VCaP (cell line): ENCODE measurements at regions not wholly inside any gene's neighbourhood (a gene's known extent, or its start where the extent isn't known, plus 50 kb on each side); places are given as distances from the start of the nearest gene placed in this dataset.

ENCODE experiments used
- H3K27ac ChIP-seq: fragments of 450-650 bp; 2 replicates; pipeline ENCODE4 v1.5.1; 2017
- TF ChIP-seq, protein P1 (sequence below): fragments of 450-650 bp; conservative IDR thresholded peaks from 2 replicates; pipeline ENCODE4 v1.5.1; 2017; ENCODE audit warnings: mild to moderate bottlenecking, moderate library complexity

DNA sequence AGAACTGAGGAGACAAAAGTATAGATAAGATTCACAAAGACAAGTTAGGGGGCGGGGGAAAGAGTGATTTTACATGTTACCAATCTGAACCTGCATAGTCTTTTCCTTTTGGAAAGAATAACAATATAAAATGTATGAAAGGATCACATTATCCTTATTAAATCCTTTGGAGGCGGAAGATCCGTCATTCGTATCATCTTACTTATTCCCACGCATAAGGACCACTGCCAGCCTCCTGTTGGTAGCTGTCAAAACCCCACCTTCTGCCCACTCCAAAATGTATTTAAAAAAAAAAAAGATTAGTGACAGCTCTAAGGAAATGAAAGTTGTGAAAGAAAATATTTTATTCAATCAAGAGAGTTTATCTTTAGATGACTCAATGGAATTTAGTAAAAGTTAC, 821.0 kb upstream of the CELF2 start:
- no peak overlapping the region for H3K27ac ChIP-seq
- TF ChIP-seq, protein P1, sequence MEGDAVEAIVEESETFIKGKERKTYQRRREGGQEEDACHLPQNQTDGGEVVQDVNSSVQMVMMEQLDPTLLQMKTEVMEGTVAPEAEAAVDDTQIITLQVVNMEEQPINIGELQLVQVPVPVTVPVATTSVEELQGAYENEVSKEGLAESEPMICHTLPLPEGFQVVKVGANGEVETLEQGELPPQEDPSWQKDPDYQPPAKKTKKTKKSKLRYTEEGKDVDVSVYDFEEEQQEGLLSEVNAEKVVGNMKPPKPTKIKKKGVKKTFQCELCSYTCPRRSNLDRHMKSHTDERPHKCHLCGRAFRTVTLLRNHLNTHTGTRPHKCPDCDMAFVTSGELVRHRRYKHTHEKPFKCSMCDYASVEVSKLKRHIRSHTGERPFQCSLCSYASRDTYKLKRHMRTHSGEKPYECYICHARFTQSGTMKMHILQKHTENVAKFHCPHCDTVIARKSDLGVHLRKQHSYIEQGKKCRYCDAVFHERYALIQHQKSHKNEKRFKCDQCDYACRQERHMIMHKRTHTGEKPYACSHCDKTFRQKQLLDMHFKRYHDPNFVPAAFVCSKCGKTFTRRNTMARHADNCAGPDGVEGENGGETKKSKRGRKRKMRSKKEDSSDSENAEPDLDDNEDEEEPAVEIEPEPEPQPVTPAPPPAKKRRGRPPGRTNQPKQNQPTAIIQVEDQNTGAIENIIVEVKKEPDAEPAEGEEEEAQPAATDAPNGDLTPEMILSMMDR, result no peak

DNA sequence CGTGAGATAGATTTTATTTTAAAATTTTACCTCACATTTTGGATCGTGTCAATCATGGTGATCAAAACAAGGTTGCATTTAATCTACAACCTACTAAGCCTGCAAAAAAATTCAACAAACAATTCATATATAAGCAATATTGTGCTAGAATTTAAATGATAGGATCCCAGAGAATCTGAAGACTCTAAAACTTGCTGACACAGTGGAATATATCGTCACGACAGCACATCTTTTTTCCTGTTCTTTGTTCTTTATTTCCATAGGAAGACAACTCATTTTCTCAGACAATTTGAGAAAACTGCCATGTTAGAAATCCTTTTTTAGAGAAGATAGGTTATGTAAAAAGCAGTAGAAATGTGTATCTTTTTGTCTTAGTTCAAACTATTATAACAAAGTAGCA, 820.2 kb upstream of the CELF2 start:
- H3K27ac ChIP-seq, result no peak overlapping the region
- TF ChIP-seq, protein P1, result no peak

DNA sequence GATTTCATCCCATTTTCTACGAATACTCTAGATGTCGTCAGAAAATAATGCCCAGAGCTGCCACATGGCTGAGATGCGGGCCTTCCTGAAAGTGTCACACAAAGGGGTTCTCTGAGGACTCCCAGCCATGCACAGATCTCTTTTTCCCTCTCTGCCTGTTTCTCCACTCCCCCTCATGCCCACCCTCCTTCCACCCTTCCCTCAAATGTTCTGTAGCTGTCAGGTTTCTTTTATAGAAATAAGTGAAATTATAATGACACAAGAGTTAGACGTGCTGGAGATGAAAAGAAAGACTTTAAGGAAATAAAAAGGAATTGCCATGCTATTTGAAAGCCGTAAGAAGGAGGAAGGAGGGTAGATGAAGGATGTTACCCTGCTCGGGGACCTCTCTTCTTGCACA, 819.3 kb upstream of the CELF2 start:
- H3K27ac ChIP-seq, result no peak overlapping the region
- TF ChIP-seq, protein P1, result no peak

DNA sequence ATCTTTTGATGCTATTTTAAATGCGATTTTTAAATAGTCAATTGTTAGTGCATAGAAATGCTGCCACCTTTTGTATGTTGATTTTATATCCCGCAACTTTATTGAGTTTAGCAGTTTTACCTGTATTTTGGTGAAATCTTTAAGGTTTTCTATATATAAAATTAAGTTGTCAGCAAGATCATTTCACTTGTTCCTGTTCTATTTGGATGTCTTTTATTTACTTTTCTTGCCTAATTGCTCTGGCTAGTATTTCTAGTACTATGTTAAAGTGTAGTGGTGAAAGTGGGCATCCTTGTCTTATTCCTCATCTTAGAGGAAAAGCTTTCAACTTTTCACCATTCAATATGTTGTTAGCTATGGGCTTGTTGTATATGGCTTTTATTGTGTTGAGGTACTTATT, 813.3 kb upstream of the CELF2 start:
- H3K27ac ChIP-seq, result no peak overlapping the region
- TF ChIP-seq, protein P1, result no peak

DNA sequence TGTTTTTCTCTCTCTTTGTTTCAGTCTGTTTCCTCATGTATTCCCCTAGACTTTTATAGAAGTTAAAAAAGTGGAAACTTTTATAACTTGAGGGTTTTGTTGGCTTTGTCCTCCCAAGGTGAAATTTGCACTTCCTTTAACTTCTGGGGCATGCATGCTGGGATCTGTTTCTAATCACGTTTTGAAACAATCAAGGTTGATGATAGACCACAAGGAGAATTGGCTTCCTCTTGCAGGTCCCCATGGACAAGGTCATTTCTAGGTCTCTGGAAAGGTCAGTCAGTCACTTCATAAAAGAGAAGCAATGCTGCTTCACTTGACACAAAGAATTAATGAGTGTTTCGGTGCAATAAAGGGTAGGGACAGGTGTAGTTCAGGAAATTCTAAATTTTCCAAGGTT, 811.8 kb upstream of the CELF2 start:
- TF ChIP-seq, protein P1, result no peak
- H3K27ac ChIP-seq, result no peak overlapping the region

DNA sequence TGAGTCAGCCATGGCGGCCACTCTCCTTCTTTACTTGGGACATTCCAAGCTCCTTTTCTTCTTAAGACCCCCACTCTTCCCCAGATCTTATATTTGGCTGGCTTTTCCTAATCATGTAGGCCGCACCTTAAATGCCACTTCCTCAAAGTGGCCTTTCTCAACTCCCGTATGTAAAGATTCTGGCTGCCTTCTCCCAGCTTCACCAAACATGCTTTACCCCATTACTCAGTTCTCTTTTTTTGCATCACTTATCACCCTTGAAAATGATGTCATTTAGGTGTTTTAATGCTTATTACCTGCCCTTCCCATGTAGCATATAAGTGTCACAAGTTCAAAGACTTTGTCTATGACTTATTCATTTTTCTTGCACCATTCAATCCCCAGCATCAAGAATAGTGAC, 810.1 kb upstream of the CELF2 start:
- no peak overlapping the region for H3K27ac ChIP-seq
- TF ChIP-seq, protein P1, result no peak

DNA sequence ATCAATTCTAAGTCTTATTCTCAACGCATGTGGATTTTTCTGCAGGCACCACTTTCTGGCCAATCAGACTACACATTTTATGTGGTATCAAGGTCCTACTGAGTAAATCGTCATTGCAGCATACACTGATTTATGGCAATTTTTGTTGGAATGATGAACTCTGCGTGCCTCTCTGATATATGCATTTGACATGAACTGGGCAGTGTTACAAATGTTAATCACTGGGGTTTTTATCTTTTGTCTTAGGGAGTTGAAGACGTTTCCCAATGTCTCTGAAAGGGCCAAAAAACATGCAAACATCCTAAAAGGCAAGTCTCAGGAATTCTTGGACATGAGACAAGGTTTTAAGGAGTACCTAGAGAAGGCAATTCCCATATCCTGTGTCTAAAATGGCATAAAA, 809.5 kb upstream of the CELF2 start:
- H3K27ac ChIP-seq, result no peak overlapping the region
- TF ChIP-seq, protein P1, result no peak

DNA sequence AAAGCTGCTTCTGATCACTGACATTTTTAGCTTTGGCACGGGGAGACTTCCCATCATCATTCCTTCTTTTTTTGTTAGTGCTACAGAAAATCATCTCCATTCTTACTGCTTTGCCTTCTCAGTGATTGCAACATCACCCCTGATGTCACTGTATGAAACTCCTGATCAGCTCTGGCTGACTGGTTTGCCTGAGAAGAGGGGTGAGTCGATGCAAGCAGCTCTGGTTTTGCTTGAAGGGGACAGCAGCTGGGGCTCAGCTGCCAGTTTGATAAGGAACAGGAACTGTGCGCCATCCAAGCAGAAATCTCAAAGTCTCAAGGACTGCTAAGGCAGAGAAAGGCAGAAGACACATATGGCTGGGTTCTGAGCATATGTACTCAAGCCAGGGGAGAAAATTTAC, 808.5 kb upstream of the CELF2 start:
- TF ChIP-seq, protein P1, result no peak
- H3K27ac ChIP-seq, result no peak overlapping the region
